SU-DHL-6 (cell line): ENCODE measurements at regions not wholly inside any gene's neighbourhood (a gene's known extent, or its start where the extent isn't known, plus 50 kb on each side); places are given as distances from the start of the nearest gene placed in this dataset.
"Not testable (repeated sequence)": the region's sequence is repeated elsewhere in the genome, so short reads cannot be mapped to it uniquely, and the experiment has no call there.

Source experiments
- H2AFZ ChIP-seq: fragments of 200-600 bp; sonication (generic); 2 replicates; pipeline ENCODE4 v1.6.1; 2014; ENCODE audit warnings: low read depth, mild to moderate bottlenecking, moderate library complexity, mixed read lengths, antibody characterized with exemption, low read length; ENCODE audit not compliant: severe bottlenecking
- H3F3A ChIP-seq: fragments of 200-600 bp; shearing (Covaris generic); 2 replicates; pipeline ENCODE4 v1.6.0; 2016; ENCODE audit warnings: antibody characterized with exemption, mild to moderate bottlenecking; ENCODE audit not compliant: insufficient read depth
- H3K27ac ChIP-seq: fragments of 200-600 bp; sonication (generic); 2 replicates; pipeline ENCODE4 v1.5.1; 2016; ENCODE audit warnings: low read depth, mild to moderate bottlenecking, low read length, moderate library complexity, mixed read lengths
- H3K27me3 ChIP-seq: fragments of 200-600 bp; sonication (generic), shearing (Covaris generic); 2 replicates; pipeline ENCODE4 v1.6.0; 2014; ENCODE audit warnings: mild to moderate bottlenecking, low read length
- H3K36me3 ChIP-seq: fragments of 200-600 bp; sonication (generic); 2 replicates; pipeline ENCODE4 v1.6.1; 2014; ENCODE audit warnings: mild to moderate bottlenecking, low read length, mixed read lengths
- H3K4me2 ChIP-seq: fragments of 300-600, 200-600 bp; shearing (Covaris generic), sonication (generic); 2 replicates; pipeline ENCODE4 v1.6.0; 2014; ENCODE audit warnings: low read length, low read depth, mild to moderate bottlenecking; ENCODE audit not compliant: poor library complexity, severe bottlenecking
- H3K4me3 ChIP-seq: fragments of 200-600 bp; sonication (generic); 2 replicates; pipeline ENCODE4 v1.5.1; 2014; ENCODE audit warnings: antibody characterized with exemption, low read length, mild to moderate bottlenecking, mixed read lengths; ENCODE audit not compliant: insufficient read depth, poor library complexity, severe bottlenecking
- H3K79me2 ChIP-seq: fragments of 200-600 bp; sonication (generic); 2 replicates; pipeline ENCODE4 v1.6.1; 2014; ENCODE audit warnings: mild to moderate bottlenecking, low read length, moderate library complexity; ENCODE audit not compliant: insufficient read depth
- H3K9ac ChIP-seq: fragments of 200-600 bp; sonication (generic); 2 replicates; pipeline ENCODE4 v1.7.0; 2014; ENCODE audit warnings: mild to moderate bottlenecking, low read length
- H3K9me2 ChIP-seq: fragments of 200-600 bp; sonication (generic); replicated peaks from 2 replicates; pipeline ENCODE4 v1.6.1; 2014; ENCODE audit warnings: low read length; ENCODE audit not compliant: insufficient read depth
- H3K9me3 ChIP-seq: fragments of 200-600 bp; sonication (generic); 2 replicates; pipeline ENCODE4 v1.6.1; 2014; ENCODE audit warnings: low read length, mixed read lengths; ENCODE audit not compliant: insufficient read depth
- H4K20me1 ChIP-seq: fragments of 200-600 bp; sonication (generic); 2 replicates; pipeline ENCODE4 v1.6.1; 2014; ENCODE audit warnings: low read depth, mild to moderate bottlenecking, antibody characterized with exemption, low read length, moderate library complexity, mixed read lengths
- CTCF ChIP-seq: fragments of 200-600 bp; sonication (generic); IDR thresholded peaks from one replicate; pipeline ENCODE4 v1.5.1; 2017; ENCODE audit warnings: antibody characterized with exemption, mild to moderate bottlenecking, low read length, moderate library complexity; ENCODE audit not compliant: insufficient read depth, poor library complexity, severe bottlenecking
- EZH2phosphoT487 ChIP-seq: fragments of 200-600 bp; sonication (generic), shearing (Covaris generic); conservative IDR thresholded peaks from 2 replicates; pipeline ENCODE4 v1.6.1; 2018; ENCODE audit warnings: mild to moderate bottlenecking, antibody characterized with exemption, low read length, moderate library complexity, mixed read lengths

GRCh38 chr13:33411312-33411711, 125.8 kb upstream of the STARD13 start:
- Histone ChIP-seq H3K9me2 (no peaks in the 10 kb centered on the region), H4K20me1 (no peaks in the 10 kb centered on the region), H3K79me2 (no peaks in the 10 kb centered on the region), H3K27ac (no peak overlapping the region), H3K36me3 (no peaks in the 10 kb centered on the region), H3K27me3 (no peaks in the 10 kb centered on the region), H3K4me2 (no peak overlapping the region), H3K9ac (no peak overlapping the region), H3K9me3 (no peaks in the 10 kb centered on the region), H3F3A (no peaks in the 10 kb centered on the region), H3K4me3 (no peak overlapping the region), H2AFZ (no peak overlapping the region)
- TF ChIP-seq EZH2phosphoT487 (no peak), CTCF (no peak)

- Histone ChIP-seq H2AFZ (no peak overlapping the region), H3K79me2 (no peaks in the 10 kb centered on the region), H3K9me3 (no peaks in the 10 kb centered on the region), H3K4me2 (no peak overlapping the region), H3K9ac (no peak overlapping the region), H3K27ac (no peak overlapping the region), H3K27me3 (no peaks in the 10 kb centered on the region), H3K36me3 (no peaks in the 10 kb centered on the region), H4K20me1 (no peaks in the 10 kb centered on the region), H3K9me2 (no peaks in the 10 kb centered on the region), H3F3A (no peaks in the 10 kb centered on the region), H3K4me3 (no peak overlapping the region)
- no peak for TF ChIP-seq EZH2phosphoT487
- no peak for TF ChIP-seq CTCF
These were observed 130.3 kb upstream of the STARD13 start for GRCh38 chr13:33415822-33416221.

GRCh38 chr13:33418224-33418953, 132.8 kb upstream of the STARD13 start:
- not testable (repeated sequence) for H3K36me3 ChIP-seq, H4K20me1 ChIP-seq, H3K4me2 ChIP-seq, H3K79me2 ChIP-seq, H3K27me3 ChIP-seq, H3K27ac ChIP-seq, H3F3A ChIP-seq, H3K4me3 ChIP-seq, H3K9me3 ChIP-seq, H3K9me2 ChIP-seq, H2AFZ ChIP-seq, H3K9ac ChIP-seq

- H3K9me3 ChIP-seq, H3K9ac ChIP-seq, H3K4me3 ChIP-seq, H2AFZ ChIP-seq, H3K27me3 ChIP-seq, H3K36me3 ChIP-seq, H3K27ac ChIP-seq, H4K20me1 ChIP-seq, H3K4me2 ChIP-seq, H3K79me2 ChIP-seq, H3K9me2 ChIP-seq, H3F3A ChIP-seq: not testable (repeated sequence)
These were observed 134.6 kb upstream of the STARD13 start for GRCh38 chr13:33420117-33420516.
